K562 (cell line): ENCODE measurements at regions not wholly inside any gene's neighbourhood (a gene's known extent, or its start where the extent isn't known, plus 50 kb on each side); places are given as distances from the start of the nearest gene placed in this dataset.

Source experiments
- ATAC-seq: fragments of 200-7000 bp; cut with Tn5 transposase; 3 replicates; pipeline ENCODE4 v1.9.1; 2020; ENCODE audit warnings: moderate library complexity
- BruUV-seq: library from RNA; stranded (reverse); fragments of 400-500 nt; replicated peaks from 2 replicates; lab custom pipeline; 2021; lab: Mats Ljungman, UMichigan
- CTCF ChIA-PET: fragments of 300-600 bp; formaldehyde crosslinking; extraction: SDS; loops from one replicate; lab custom pipeline; 2021; ENCODE audit warnings: low intra/inter-chr PET ratio; lab: Yijun Ruan, JAX
- POLR2A ChIA-PET: fragments of 300-600, 350-650 bp; sonication (Branson Sonifier 250); formaldehyde crosslinking; extraction: SDS; loops from one replicate; lab custom pipeline; 2021; ENCODE audit warnings: antibody characterized with exemption, inconsistent platforms; lab: Yijun Ruan, JAX
- DNase-seq, 4 experiments: peaks; one replicate each; pipeline versions ENCODE4 v3.0.0 to v3.0.0-alpha.2; 2011 to 2018; ENCODE audit warnings: low spot score in 3 of 4, mixed read lengths in 3 of 4; ENCODE audit errors: extremely low read depth in 1 of 4
- FAIRE-seq: peaks from 2 replicates; lab custom pipeline; 2011; peaks lifted over from hg19 to GRCh38; lab: Jason Lieb, UNC
- H2AFZ ChIP-seq: 2 replicates; pipeline ENCODE4 v1.6.0; 2011; ENCODE audit warnings: low read depth, low read length, control low read depth, inconsistent platforms
- H3K27ac ChIP-seq: fragments of 200-600 bp; 3 replicates; pipeline ENCODE4 v1.8.0; 2011; ENCODE audit warnings: low read depth, mild to moderate bottlenecking, control low read depth, inconsistent platforms, low read length, moderate library complexity, mixed read lengths; ENCODE audit errors: extremely low read depth
- H3K27me3 ChIP-seq, 2 experiments: fragments of 300-600 bp in 1 of 2; 2 replicates in 1 of 2; 3 replicates in 1 of 2; pipeline versions ENCODE4 v1.6.0 to v1.8.0; 2011; ENCODE audit warnings: inconsistent platforms in 2 of 2, low read length in 2 of 2, mild to moderate bottlenecking in 1 of 2, mixed read lengths in 1 of 2, moderate library complexity in 1 of 2; ENCODE audit not compliant: control insufficient read depth in 2 of 2, insufficient read depth in 2 of 2
- H3K36me3 ChIP-seq: fragments of 300-600 bp; 3 replicates; pipeline ENCODE4 v1.8.0; 2011; ENCODE audit warnings: mild to moderate bottlenecking, low read length, inconsistent platforms; ENCODE audit not compliant: control insufficient read depth, insufficient read depth
- H3K4me1 ChIP-seq, 2 experiments: fragments of 200-600 bp in 1 of 2; replicated peaks in 1 of 2; 2 replicates in 1 of 2; 3 replicates in 1 of 2; pipeline versions ENCODE4 v1.5.1 to v1.8.0; 2011; ENCODE audit warnings: inconsistent platforms in 2 of 2, low read length in 2 of 2, mild to moderate bottlenecking in 1 of 2, mixed read lengths in 1 of 2, moderate library complexity in 1 of 2; ENCODE audit not compliant: control insufficient read depth in 2 of 2, insufficient read depth in 2 of 2
- H3K4me2 ChIP-seq: 2 replicates; pipeline ENCODE4 v1.6.1; 2011; ENCODE audit warnings: low read length, control low read depth, inconsistent platforms, mixed read lengths; ENCODE audit not compliant: insufficient read depth
- H3K4me3 ChIP-seq: fragments of 200-600 bp; sonication (generic), shearing (Covaris generic); 2 replicates; pipeline ENCODE4 v1.5.1; 2016; ENCODE audit warnings: control low read depth, inconsistent platforms
- H3K79me2 ChIP-seq: fragments of 200-600 bp; 3 replicates; pipeline ENCODE4 v1.8.0; 2011; ENCODE audit warnings: low read length, inconsistent platforms; ENCODE audit not compliant: control insufficient read depth, insufficient read depth
- H3K9ac ChIP-seq, 2 experiments: 2 replicates each; pipeline versions ENCODE4 v1.6.0 to v1.6.1; 2011; ENCODE audit warnings: low read depth in 2 of 2, low read length in 2 of 2, control low read depth in 1 of 2, inconsistent platforms in 1 of 2, mild to moderate bottlenecking in 1 of 2, mixed read lengths in 1 of 2; ENCODE audit not compliant: insufficient read depth in 1 of 2
- H3K9me1 ChIP-seq: one replicate; pipeline ENCODE4 v1.6.0; 2011; ENCODE audit warnings: inconsistent platforms, mild to moderate bottlenecking, low read length, moderate library complexity; ENCODE audit not compliant: control insufficient read depth, insufficient read depth
- H3K9me3 ChIP-seq: replicated peaks from 2 replicates; pipeline ENCODE4 v1.5.1; 2011; ENCODE audit warnings: low read depth, low read length, inconsistent platforms; ENCODE audit not compliant: control insufficient read depth, insufficient read depth
- H4K20me1 ChIP-seq: replicated peaks from 2 replicates; pipeline ENCODE4 v1.6.1; 2011; ENCODE audit warnings: low read length, inconsistent platforms, mixed read lengths; ENCODE audit not compliant: control insufficient read depth, insufficient read depth
- CCAR2 ChIP-seq: fragments of 200-400 bp; formaldehyde crosslinking; IDR thresholded peaks from 2 replicates; pipeline ENCODE4 v1.6.1; 2017; ENCODE audit warnings: mild to moderate bottlenecking, low read depth, low read length
- DDX20 ChIP-seq: fragments of 450-650 bp; IDR thresholded peaks from 2 replicates; pipeline ENCODE4 v1.6.1; 2016; ENCODE audit warnings: missing genetic modification characterization, low read depth, mild to moderate bottlenecking, missing compliant biosample characterization, moderate library complexity
- HNRNPH1 ChIP-seq: fragments of 200-400 bp; formaldehyde crosslinking; optimal IDR thresholded peaks from 2 replicates; pipeline ENCODE3; 2017; ENCODE audit warnings: low read depth, mild to moderate bottlenecking, low read length, moderate library complexity
- HNRNPL ChIP-seq: fragments of 200-400 bp; formaldehyde crosslinking; IDR thresholded peaks from 2 replicates; pipeline ENCODE4 v1.6.1; 2017; ENCODE audit warnings: low read depth, mild to moderate bottlenecking, low read length
- NFIC ChIP-seq: fragments of 450-650 bp; IDR thresholded peaks from 2 replicates; pipeline ENCODE4 v1.6.1; 2017; ENCODE audit warnings: mild to moderate bottlenecking, inconsistent platforms
- PTBP1 ChIP-seq: fragments of 200-400 bp; formaldehyde crosslinking; IDR thresholded peaks from 2 replicates; pipeline ENCODE4 v1.6.1; 2017; ENCODE audit warnings: low read depth, low read length
- PTTG1 ChIP-seq: fragments of 450-650 bp; IDR thresholded peaks from 2 replicates; pipeline ENCODE4 v1.6.1; 2016; ENCODE audit warnings: low read depth, mild to moderate bottlenecking, missing genetic modification characterization, missing compliant biosample characterization
- SNRNP70 ChIP-seq: fragments of 200-400 bp; formaldehyde crosslinking; optimal IDR thresholded peaks from 2 replicates; pipeline ENCODE3; 2017; ENCODE audit warnings: low read depth, low read length
- STAG1 ChIP-seq: sonication (generic); formaldehyde crosslinking; IDR thresholded peaks from 2 replicates; pipeline ENCODE4 v1.5.0; 2020; ENCODE audit warnings: missing genetic modification reagents, borderline replicate concordance
- ZFP1 ChIP-seq: fragments of 450-650 bp; formaldehyde crosslinking; IDR thresholded peaks from 2 replicates; pipeline ENCODE4 v1.4.0; 2020; ENCODE audit warnings: mild to moderate bottlenecking, mixed read lengths
- ZNF197 ChIP-seq: fragments of 200-800 bp; sonication (Bioruptor generic); IDR thresholded peaks from 2 replicates; pipeline ENCODE4 v1.6.1; 2016; ENCODE audit warnings: low read depth, missing genetic modification characterization, missing compliant biosample characterization
- ZNF311 ChIP-seq: fragments of 250-450 bp; sonication (Bioruptor Pico); IDR thresholded peaks from 2 replicates; pipeline ENCODE4 v1.4.0; 2020; ENCODE audit warnings: mild to moderate bottlenecking, moderate library complexity
- WGBS: fragments of 100-300 bp; shearing (Covaris generic); methylation state at CpG from one replicate; pipeline ENCODE4 v1.1.6; 2016; ENCODE audit warnings: low coverage, mixed read lengths; ENCODE audit not compliant: insufficient coverage; ENCODE audit errors: missing lambda C conversion rate; 5-methylcytosine and 5-hydroxymethylcytosine counted together
- in situ Hi-C: fragments of 300-500 bp; cut with MboI; formaldehyde crosslinking; loops from 4 replicates; pipeline ENCODE4 v1.15.0; 2018; ENCODE audit warnings: inconsistent platforms, mixed read lengths
- intact Hi-C: fragments of 100-400 bp; cut with micrococcal nuclease; formaldehyde crosslinking; loops from 2 replicates; pipeline ENCODE4 v1.14.2; 2022
- TF ChIP-seq, protein P1 (sequence below): fragments of 450-650 bp; IDR thresholded peaks from 2 replicates; pipeline ENCODE4 v1.6.1; 2016; ENCODE audit warnings: low read depth, mild to moderate bottlenecking, moderate library complexity
- TF ChIP-seq, protein P2 (sequence below): fragments of 450-650 bp; formaldehyde crosslinking; IDR thresholded peaks from 2 replicates; pipeline ENCODE4 v1.4.0; 2022; ENCODE audit warnings: missing genetic modification characterization
- TF ChIP-seq, protein P3 (sequence below): sonication (generic); formaldehyde crosslinking; IDR thresholded peaks from 2 replicates; pipeline ENCODE4 v1.8.0; 2023; ENCODE audit warnings: mild to moderate bottlenecking, missing genetic modification reagents
- TF ChIP-seq, protein P4 (sequence below): fragments of 200-800 bp; sonication (Bioruptor generic); IDR thresholded peaks from 2 replicates; pipeline ENCODE4 v1.6.1; 2016; ENCODE audit warnings: missing genetic modification characterization, missing compliant biosample characterization

DNA sequence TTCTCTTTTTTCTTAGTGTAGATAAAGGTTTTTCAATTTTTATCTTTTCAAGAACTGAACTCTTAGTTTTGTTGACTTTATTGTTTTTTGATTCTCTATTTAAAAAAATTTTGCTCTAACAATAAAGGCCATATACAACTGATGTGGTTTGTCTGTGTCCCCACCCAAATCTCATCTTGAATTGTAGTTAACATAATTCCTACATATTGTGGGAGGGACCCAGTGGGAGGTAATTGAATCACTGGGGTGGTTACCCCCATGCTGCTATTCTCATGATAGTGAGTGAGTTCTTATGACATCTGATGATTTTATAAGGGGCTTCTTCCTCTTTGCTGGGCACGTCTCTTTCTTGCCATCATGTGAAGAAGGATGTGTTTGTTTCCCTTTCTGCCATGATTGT lies 199.8 kb downstream of the DHX35 start:
- no TSS peak for BruUV-seq
- intact Hi-C loops (no loop called here), in situ Hi-C loops (no loop called here)
- no peak for ATAC-seq
- H3K9me3 ChIP-seq = no peaks in the 10 kb centered on the region
- no peaks in the 10 kb centered on the region for H4K20me1 ChIP-seq
- no peaks in the 10 kb centered on the region for H3K79me2 ChIP-seq
- CTCF ChIA-PET = no interaction called here
- no peak overlapping the region for H2AFZ ChIP-seq
- no peaks in the 10 kb centered on the region for H3K9me1 ChIP-seq
- H3K9ac ChIP-seq = no peak overlapping the region
- POLR2A ChIA-PET = no interaction called here
- no peaks in the 10 kb centered on the region for H3K27me3 ChIP-seq
- WGBS = 0% methylated on average over 1 of the region's 1 CpG
- H3K27ac ChIP-seq = no peak overlapping the region
- no peak for FAIRE-seq
- H3K36me3 ChIP-seq = no peaks in the 10 kb centered on the region
- no peak overlapping the region for H3K4me3 ChIP-seq
- no peaks in the 10 kb centered on the region for H3K4me1 ChIP-seq
- no peak for DNase-seq
- no peak overlapping the region for H3K4me2 ChIP-seq
- TF ChIP-seq CCAR2 (no peak), ZFP1 (CRISPR knock-in tag) (no peak), HNRNPL (no peak), PTTG1 (tag) (no peak), ZNF311 (CRISPR knock-in tag) (no peak), PTBP1 (no peak), HNRNPH1 (no peak), DDX20 (tag) (no peak), ZNF197 (CRISPR knock-in tag) (no peak), SNRNP70 (no peak), NFIC (no peak), STAG1 (CRISPR knock-in tag) (no peak)
- TF ChIP-seq, protein P1, sequence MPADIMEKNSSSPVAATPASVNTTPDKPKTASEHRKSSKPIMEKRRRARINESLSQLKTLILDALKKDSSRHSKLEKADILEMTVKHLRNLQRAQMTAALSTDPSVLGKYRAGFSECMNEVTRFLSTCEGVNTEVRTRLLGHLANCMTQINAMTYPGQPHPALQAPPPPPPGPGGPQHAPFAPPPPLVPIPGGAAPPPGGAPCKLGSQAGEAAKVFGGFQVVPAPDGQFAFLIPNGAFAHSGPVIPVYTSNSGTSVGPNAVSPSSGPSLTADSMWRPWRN = no peak
- TF ChIP-seq, protein P2, sequence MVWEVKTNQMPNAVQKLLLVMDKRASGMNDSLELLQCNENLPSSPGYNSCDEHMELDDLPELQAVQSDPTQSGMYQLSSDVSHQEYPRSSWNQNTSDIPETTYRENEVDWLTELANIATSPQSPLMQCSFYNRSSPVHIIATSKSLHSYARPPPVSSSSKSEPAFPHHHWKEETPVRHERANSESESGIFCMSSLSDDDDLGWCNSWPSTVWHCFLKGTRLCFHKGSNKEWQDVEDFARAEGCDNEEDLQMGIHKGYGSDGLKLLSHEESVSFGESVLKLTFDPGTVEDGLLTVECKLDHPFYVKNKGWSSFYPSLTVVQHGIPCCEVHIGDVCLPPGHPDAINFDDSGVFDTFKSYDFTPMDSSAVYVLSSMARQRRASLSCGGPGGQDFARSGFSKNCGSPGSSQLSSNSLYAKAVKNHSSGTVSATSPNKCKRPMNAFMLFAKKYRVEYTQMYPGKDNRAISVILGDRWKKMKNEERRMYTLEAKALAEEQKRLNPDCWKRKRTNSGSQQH (CRISPR knock-in tag) = no peak
- TF ChIP-seq, protein P3, sequence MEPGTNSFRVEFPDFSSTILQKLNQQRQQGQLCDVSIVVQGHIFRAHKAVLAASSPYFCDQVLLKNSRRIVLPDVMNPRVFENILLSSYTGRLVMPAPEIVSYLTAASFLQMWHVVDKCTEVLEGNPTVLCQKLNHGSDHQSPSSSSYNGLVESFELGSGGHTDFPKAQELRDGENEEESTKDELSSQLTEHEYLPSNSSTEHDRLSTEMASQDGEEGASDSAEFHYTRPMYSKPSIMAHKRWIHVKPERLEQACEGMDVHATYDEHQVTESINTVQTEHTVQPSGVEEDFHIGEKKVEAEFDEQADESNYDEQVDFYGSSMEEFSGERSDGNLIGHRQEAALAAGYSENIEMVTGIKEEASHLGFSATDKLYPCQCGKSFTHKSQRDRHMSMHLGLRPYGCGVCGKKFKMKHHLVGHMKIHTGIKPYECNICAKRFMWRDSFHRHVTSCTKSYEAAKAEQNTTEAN (CRISPR knock-in tag) = no peak
- TF ChIP-seq, protein P4, sequence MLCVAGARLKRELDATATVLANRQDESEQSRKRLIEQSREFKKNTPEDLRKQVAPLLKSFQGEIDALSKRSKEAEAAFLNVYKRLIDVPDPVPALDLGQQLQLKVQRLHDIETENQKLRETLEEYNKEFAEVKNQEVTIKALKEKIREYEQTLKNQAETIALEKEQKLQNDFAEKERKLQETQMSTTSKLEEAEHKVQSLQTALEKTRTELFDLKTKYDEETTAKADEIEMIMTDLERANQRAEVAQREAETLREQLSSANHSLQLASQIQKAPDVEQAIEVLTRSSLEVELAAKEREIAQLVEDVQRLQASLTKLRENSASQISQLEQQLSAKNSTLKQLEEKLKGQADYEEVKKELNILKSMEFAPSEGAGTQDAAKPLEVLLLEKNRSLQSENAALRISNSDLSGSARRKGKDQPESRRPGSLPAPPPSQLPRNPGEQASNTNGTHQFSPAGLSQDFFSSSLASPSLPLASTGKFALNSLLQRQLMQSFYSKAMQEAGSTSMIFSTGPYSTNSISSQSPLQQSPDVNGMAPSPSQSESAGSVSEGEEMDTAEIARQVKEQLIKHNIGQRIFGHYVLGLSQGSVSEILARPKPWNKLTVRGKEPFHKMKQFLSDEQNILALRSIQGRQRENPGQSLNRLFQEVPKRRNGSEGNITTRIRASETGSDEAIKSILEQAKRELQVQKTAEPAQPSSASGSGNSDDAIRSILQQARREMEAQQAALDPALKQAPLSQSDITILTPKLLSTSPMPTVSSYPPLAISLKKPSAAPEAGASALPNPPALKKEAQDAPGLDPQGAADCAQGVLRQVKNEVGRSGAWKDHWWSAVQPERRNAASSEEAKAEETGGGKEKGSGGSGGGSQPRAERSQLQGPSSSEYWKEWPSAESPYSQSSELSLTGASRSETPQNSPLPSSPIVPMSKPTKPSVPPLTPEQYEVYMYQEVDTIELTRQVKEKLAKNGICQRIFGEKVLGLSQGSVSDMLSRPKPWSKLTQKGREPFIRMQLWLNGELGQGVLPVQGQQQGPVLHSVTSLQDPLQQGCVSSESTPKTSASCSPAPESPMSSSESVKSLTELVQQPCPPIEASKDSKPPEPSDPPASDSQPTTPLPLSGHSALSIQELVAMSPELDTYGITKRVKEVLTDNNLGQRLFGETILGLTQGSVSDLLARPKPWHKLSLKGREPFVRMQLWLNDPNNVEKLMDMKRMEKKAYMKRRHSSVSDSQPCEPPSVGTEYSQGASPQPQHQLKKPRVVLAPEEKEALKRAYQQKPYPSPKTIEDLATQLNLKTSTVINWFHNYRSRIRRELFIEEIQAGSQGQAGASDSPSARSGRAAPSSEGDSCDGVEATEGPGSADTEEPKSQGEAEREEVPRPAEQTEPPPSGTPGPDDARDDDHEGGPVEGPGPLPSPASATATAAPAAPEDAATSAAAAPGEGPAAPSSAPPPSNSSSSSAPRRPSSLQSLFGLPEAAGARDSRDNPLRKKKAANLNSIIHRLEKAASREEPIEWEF = no peak
